ENCODE measurements at regions not wholly inside any gene's neighbourhood (a gene's known extent, or its start where the extent isn't known, plus 50 kb on each side); places are given as distances from the start of the nearest gene placed in this dataset.

- TF ChIP-seq CTCF (IDR thresholded peaks at IDR 0.05; ENCODE audit: insufficient read depth, low read depth, low read length, missing control alignments): no peak
Observed at GRCh38 chr15:88391700-88392099, 75.5 kb downstream of the MRPL46 start.

GRCh38 chr15:88391006-88391405, 76.2 kb downstream of the MRPL46 start:
- no peak overlapping the region for H3K4me3 ChIP-seq (ENCODE audit: low read depth, low read length)
- TF ChIP-seq CTCF (IDR thresholded peaks at IDR 0.05; ENCODE audit: insufficient read depth, low read depth, low read length, missing control alignments): no peak
- no peak for DNase-seq (ENCODE audit: low read depth)

More at GRCh38 chr15:88391700-88392099, 75.5 kb downstream of the MRPL46 start:
- DNase-seq (ENCODE audit: low read depth): no peak
- H3K4me3 ChIP-seq (ENCODE audit: low read depth, low read length): no peak overlapping the region

GRCh38 chr15:88390164-88390901, 76.9 kb downstream of the MRPL46 start:
- no peak for TF ChIP-seq CTCF (IDR thresholded peaks at IDR 0.05; ENCODE audit: insufficient read depth, low read depth, low read length, missing control alignments)
- H3K4me3 ChIP-seq (ENCODE audit: low read depth, low read length): no peak overlapping the region
- DNase-seq (ENCODE audit: low read depth): no peak

- no peak for DNase-seq (ENCODE audit: low read depth)
- no peak for TF ChIP-seq CTCF (IDR thresholded peaks at IDR 0.05; ENCODE audit: insufficient read depth, low read depth, low read length, missing control alignments)
- H3K4me3 ChIP-seq (ENCODE audit: low read depth, low read length): no peak overlapping the region
Observed at GRCh38 chr15:88389120-88389519, 78.1 kb downstream of the MRPL46 start.

DNA sequence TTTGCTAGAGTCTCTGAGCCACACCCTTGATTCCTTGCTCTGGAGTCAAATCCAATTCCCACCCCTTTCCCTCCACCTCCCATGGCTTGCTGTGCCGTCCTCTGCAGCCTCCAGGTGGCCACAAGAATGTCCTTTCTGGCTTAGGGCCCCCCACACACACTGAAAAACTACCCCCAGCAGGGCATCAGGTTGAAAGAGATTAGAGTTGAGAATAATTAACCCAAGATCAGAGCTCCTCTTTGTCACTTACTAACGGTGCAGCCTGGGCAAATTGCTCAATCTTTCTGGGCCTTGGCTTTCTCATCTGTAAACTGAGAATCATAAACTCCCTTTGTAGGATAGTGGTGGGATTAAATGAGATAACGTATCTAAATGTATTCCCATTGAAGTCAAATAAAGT, 78.5 kb downstream of the MRPL46 start:
- H3K4me3 ChIP-seq (ENCODE audit: low read depth, low read length): no peak overlapping the region
- DNase-seq (ENCODE audit: low read depth): no peak
- TF ChIP-seq CTCF (IDR thresholded peaks at IDR 0.05; ENCODE audit: insufficient read depth, low read depth, low read length, missing control alignments): no peak

DNA sequence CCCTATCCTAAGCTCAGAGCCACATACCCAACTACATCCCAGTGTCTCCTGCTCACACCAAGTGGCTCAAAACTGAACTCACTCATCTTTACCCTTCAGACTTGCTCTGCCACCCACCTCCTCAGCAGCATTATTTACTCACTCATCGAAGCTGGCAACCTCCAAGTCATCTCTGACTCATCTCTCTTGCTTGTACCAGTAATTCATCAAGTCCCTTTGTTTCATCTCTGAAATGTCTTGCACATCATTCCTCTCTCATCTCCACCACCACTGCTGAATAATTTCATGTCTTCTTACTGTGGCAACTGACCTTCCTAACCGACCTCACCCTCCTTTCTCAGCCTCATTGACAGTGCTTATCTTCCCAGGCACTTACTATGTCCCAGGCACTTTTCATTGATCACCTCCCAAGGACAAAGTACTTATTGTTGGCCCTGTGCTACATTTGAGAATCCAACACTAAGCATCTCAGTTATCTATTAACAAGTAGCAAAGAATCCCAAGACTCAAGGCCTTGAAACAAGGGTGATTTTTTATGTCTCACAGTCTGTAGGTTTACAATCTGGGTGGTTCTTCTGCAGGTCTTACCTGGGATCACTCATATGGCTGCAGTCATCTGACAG, 82.0 kb downstream of the MRPL46 start:
- no peak overlapping the region for H3K4me3 ChIP-seq (ENCODE audit: low read depth, low read length)
- no peak for TF ChIP-seq CTCF (IDR thresholded peaks at IDR 0.05; ENCODE audit: insufficient read depth, low read depth, low read length, missing control alignments)
- DNase-seq (ENCODE audit: low read depth): no peak

Data from GM12865 (cell line).